ENCODE measurements at regions not wholly inside any gene's neighbourhood (a gene's known extent, or its start where the extent isn't known, plus 50 kb on each side); places are given as distances from the start of the nearest gene placed in this dataset.

GRCh38 chr16:76226481-76226880, 50.7 kb upstream of the CNTNAP4 start:
- intact Hi-C loops (cut with micrococcal nuclease), result no loop called here

Measured in T-helper 2 cell treated with Interferon-gamma antibody and Interleukin-4, amounts not matched to agents 100 ng/mL and 5 ng/mL, for 36 hours (primary cell).